Spleen (tissue), 11 donors: ENCODE measurements at regions not wholly inside any gene's neighbourhood (a gene's known extent, or its start where the extent isn't known, plus 50 kb on each side); places are given as distances from the start of the nearest gene placed in this dataset.
A peak's percentile ranks its signal among the peaks of the same experiment; 100 is the strongest.

Experiments used
- DNase-seq: peaks from one replicate; pipeline ENCODE4 v3.0.0-alpha.2; 2020
- H3K27ac ChIP-seq, 8 donors: fragments of 200-600 bp; sonication (generic) in 7 of 8; 1 replicate in 4 of 8; 2 replicates in 4 of 8; pipeline versions ENCODE4 v1.5.0 to v1.8.0; 2016 to 2021; ENCODE audit warnings: inconsistent platforms in 4 of 8, mild to moderate bottlenecking in 4 of 8, moderate library complexity in 1 of 8
- H3K27me3 ChIP-seq, 7 donors: fragments of 200-600 bp; sonication (generic) in 6 of 7; replicated peaks in 1 of 7; 1 replicate in 4 of 7; 2 replicates in 3 of 7; pipeline versions ENCODE4 v1.5.0 to v1.8.0; 2016 to 2021; ENCODE audit warnings: inconsistent platforms in 3 of 7, mild to moderate bottlenecking in 1 of 7
- H3K36me3 ChIP-seq, 6 donors: fragments of 200-600 bp; sonication (generic) in 5 of 6; 1 replicate in 4 of 6; 2 replicates in 2 of 6; pipeline versions ENCODE4 v1.5.0 to v1.8.0; 2016 to 2021; ENCODE audit warnings: inconsistent platforms in 2 of 6
- H3K4me1 ChIP-seq, 6 donors: fragments of 200-600 bp; sonication (generic) in 5 of 6; 1 replicate in 3 of 6; 2 replicates in 3 of 6; pipeline versions ENCODE4 v1.5.0 to v1.8.0; 2016 to 2021; ENCODE audit warnings: inconsistent platforms in 3 of 6
- H3K4me3 ChIP-seq, 8 donors: fragments of 200-600 bp; sonication (generic) in 7 of 8; 1 replicate in 4 of 8; 2 replicates in 4 of 8; pipeline versions ENCODE4 v1.5.0 to v1.8.0; 2016 to 2021; ENCODE audit warnings: inconsistent platforms in 4 of 8, mild to moderate bottlenecking in 4 of 8, moderate library complexity in 2 of 8
- H3K9me3 ChIP-seq, 8 donors: fragments of 200-600 bp; sonication (generic) in 7 of 8; 1 replicate in 4 of 8; 2 replicates in 4 of 8; pipeline versions ENCODE4 v1.5.0 to v1.8.0; 2016 to 2021; ENCODE audit warnings: inconsistent platforms in 4 of 8
- POLR2A ChIP-seq, 3 donors: fragments of 450-650 bp; IDR thresholded peaks; one replicate each; pipeline ENCODE4 v1.5.1; 2017; ENCODE audit warnings: antibody characterized with exemption in 3 of 3, mild to moderate bottlenecking in 1 of 3
- POLR2AphosphoS5 ChIP-seq, 3 donors: sonication (generic); formaldehyde crosslinking; IDR thresholded peaks; one replicate each; pipeline ENCODE4 v1.5.1; 2017; ENCODE audit warnings: antibody characterized with exemption in 3 of 3
- WGBS, 5 donors: extraction: QIAGEN DNeasy Blood & Tissue Kit in 3 of 5; methylation state at CpG; one replicate each; pipeline versions ENCODE4 v1.1.5 to v1.1.7; 2013 to 2018; 5-methylcytosine and 5-hydroxymethylcytosine counted together
- intact Hi-C: fragments of 100-400 bp; cut with DNase I; formaldehyde crosslinking; loops from one replicate; pipeline ENCODE4 v1.15.0; 2023; ENCODE audit warnings: low total_unique reads
- TF ChIP-seq, protein P1 (sequence below), 11 experiments: fragments of 200-600 bp in 7 of 11; fragments of 450-650 bp in 4 of 11; sonication (generic) in 4 of 11; IDR thresholded peaks in 8 of 11; conservative IDR thresholded peaks in 3 of 11; 1 replicate in 7 of 11; 2 replicates in 4 of 11; pipeline versions ENCODE4 v1.4.0 to v1.8.0; 2016 to 2021; ENCODE audit warnings: antibody characterized with exemption in 11 of 11, inconsistent platforms in 4 of 11, mild to moderate bottlenecking in 1 of 11
- donor health status: healthy with polysubstance abuse.
- donor health status: DM: no; HTN: no; CAD: no; lungs with moderate emphysema.
- donor health status: DM: no; HTN: no; CAD: no.
- donor health status: Bipolar disorder and iron deficiency.
- donor health status: healthy.
- donor health status: DM: no; HTN: no; CAD: no.
- donor health status: DM: yes; HTN: yes; CAD: no.

DNA sequence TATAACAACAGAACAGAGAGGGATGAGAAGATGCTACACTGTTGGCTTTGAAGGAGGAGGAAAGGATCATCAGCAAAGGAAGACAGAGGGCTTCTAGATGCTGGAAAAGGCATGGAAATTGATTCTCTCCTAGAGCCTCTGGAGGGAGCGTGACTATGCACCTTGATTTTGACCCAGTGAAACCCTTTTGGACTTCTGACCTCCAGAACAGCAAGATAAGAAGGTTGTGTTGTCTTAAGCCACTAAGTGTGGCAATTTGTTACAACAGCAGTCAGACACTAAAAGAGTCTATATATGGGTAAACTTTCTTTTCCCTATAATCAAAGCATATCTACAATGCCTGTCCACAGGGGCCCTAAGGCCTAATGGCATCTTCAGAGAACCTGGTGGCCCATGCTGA is 56.1 kb upstream of the MVB12B start:
- WGBS, 5 donors: 45 to 79% (median 65%) methylated on average over 1 of the region's 1 CpG
- TF ChIP-seq, protein P1, sequence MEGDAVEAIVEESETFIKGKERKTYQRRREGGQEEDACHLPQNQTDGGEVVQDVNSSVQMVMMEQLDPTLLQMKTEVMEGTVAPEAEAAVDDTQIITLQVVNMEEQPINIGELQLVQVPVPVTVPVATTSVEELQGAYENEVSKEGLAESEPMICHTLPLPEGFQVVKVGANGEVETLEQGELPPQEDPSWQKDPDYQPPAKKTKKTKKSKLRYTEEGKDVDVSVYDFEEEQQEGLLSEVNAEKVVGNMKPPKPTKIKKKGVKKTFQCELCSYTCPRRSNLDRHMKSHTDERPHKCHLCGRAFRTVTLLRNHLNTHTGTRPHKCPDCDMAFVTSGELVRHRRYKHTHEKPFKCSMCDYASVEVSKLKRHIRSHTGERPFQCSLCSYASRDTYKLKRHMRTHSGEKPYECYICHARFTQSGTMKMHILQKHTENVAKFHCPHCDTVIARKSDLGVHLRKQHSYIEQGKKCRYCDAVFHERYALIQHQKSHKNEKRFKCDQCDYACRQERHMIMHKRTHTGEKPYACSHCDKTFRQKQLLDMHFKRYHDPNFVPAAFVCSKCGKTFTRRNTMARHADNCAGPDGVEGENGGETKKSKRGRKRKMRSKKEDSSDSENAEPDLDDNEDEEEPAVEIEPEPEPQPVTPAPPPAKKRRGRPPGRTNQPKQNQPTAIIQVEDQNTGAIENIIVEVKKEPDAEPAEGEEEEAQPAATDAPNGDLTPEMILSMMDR (IDR thresholded peaks at IDR 0.05 in 8 of 11, conservative IDR thresholded peaks at IDR 0.05 in 3 of 11): no peak
- TF ChIP-seq POLR2A (IDR thresholded peaks at IDR 0.05) (no peak), POLR2AphosphoS5 (IDR thresholded peaks at IDR 0.05) (no peak)
- peaks cover 0 to 14% (median 0%) of the 10 kb centered on the region in 8 donors for H3K9me3 ChIP-seq
- H3K4me1 ChIP-seq: no peaks in the 10 kb centered on the region
- intact Hi-C loops: no loop called here
- H3K36me3 ChIP-seq: no peaks in the 10 kb centered on the region
- H3K27ac ChIP-seq: no peak overlapping the region
- DNase-seq: no peak
- no peak overlapping the region for H3K4me3 ChIP-seq
- peaks cover 0 to 36% (median 0%) of the 10 kb centered on the region in 7 donors for H3K27me3 ChIP-seq

DNA sequence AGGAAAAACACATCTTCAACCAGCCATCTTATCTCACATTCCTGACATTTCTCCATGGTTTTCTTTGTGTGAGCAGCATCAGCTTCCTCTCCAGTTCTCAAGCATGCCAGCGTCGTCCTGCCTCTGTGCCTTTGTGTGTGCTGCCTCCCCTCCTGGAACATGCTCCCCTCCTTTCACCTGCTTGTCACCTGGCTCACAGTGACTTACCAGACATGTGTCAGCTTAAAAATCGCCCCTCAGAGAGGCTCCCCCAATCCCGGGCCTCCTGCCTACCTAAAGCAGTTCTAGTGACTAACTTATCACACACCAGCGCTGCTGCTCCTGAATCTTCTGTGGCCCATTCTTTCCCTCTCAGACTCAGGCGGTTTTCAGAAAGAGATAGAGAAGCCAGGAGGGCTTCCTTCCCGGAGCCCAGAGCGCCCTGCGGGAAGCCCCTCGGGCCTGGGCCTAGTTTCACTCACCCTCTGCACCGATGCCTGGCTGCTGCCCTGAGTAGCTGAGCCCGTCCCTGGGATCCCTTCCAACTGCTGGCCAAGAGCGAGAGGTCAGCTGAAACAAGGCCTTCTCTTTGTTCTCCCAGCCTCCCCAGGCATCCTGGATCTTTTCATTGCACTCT is 51.1 kb upstream of the MVB12B start:
- H3K36me3 ChIP-seq: no peaks in the 10 kb centered on the region
- WGBS, 5 donors: 62 to 78% (median 69%) methylated on average over 13 of the region's 13 CpGs
- H3K4me1 ChIP-seq: no peaks in the 10 kb centered on the region
- H3K27ac ChIP-seq: peak overlapping the region in 1 of 8 donors; percentile 27
- no peak for DNase-seq
- intact Hi-C loops: no loop called here
- H3K9me3 ChIP-seq: peaks cover 0 to 28% (median 11%) of the 10 kb centered on the region in 8 donors
- TF ChIP-seq POLR2AphosphoS5 (IDR thresholded peaks at IDR 0.05): peak in 1 of 3 donors; percentile 24
- TF ChIP-seq, protein P1 (IDR thresholded peaks at IDR 0.05 in 8 of 11, conservative IDR thresholded peaks at IDR 0.05 in 3 of 11): no peak
- H3K4me3 ChIP-seq: no peak overlapping the region
- H3K27me3 ChIP-seq: peaks cover 0 to 12% (median 0%) of the 10 kb centered on the region in 7 donors

- TF ChIP-seq POLR2A (IDR thresholded peaks at IDR 0.05): no peak
- TF ChIP-seq, protein P1 (IDR thresholded peaks at IDR 0.05 in 8 of 11, conservative IDR thresholded peaks at IDR 0.05 in 3 of 11): no peak
- no peak for TF ChIP-seq POLR2AphosphoS5 (IDR thresholded peaks at IDR 0.05)
- Histone ChIP-seq H3K4me3 (no peak overlapping the region), H3K27ac (no peak overlapping the region), H3K4me1 (no peaks in the 10 kb centered on the region), H3K27me3 (peaks cover 0 to 12% (median 0%) of the 10 kb centered on the region in 7 donors), H3K36me3 (no peaks in the 10 kb centered on the region), H3K9me3 (peaks cover 0 to 28% (median 11%) of the 10 kb centered on the region in 8 donors)
- 93 to 96% (median 95%) methylated on average over 17 of the region's 17 CpGs for WGBS, 5 donors
- DNase-seq: no peak
- intact Hi-C loops: no loop called here
These were observed 50.4 kb upstream of the MVB12B start for GRCh38 chr9:126276056-126276728.
